SK-N-SH treated with all-trans-retinoic acid at 6 μM for 48 hours (cell line): ENCODE measurements at regions not wholly inside any gene's neighbourhood (a gene's known extent, or its start where the extent isn't known, plus 50 kb on each side); places are given as distances from the start of the nearest gene placed in this dataset.

Experiments used
- ATAC-seq: fragments of 200-7000 bp; cut with Tn5 transposase; 3 replicates; pipeline ENCODE4 v1.9.1; 2020; ENCODE audit warnings: mild to moderate bottlenecking, moderate library complexity
- ARNTL ChIP-seq: fragments of 450-650 bp; formaldehyde crosslinking; IDR thresholded peaks from 2 replicates; pipeline ENCODE4 v1.5.0; 2020; ENCODE audit warnings: low read depth, mild to moderate bottlenecking, moderate library complexity, borderline replicate concordance
- BACH2 ChIP-seq: fragments of 250-450 bp; sonication (Bioruptor Pico); IDR thresholded peaks from 2 replicates; pipeline ENCODE4 v1.9.0; 2021; ENCODE audit warnings: mild to moderate bottlenecking, borderline replicate concordance
- CREB5 ChIP-seq: fragments of 250-450 bp; sonication (Bioruptor Pico); IDR thresholded peaks from 2 replicates; pipeline ENCODE4 v1.5.1; 2020; ENCODE audit warnings: low read depth, mild to moderate bottlenecking, moderate library complexity
- CSDC2 ChIP-seq: fragments of 250-450 bp; sonication (Bioruptor Pico); IDR thresholded peaks from 2 replicates; pipeline ENCODE4 v1.5.0; 2020; ENCODE audit warnings: mild to moderate bottlenecking, moderate library complexity
- CSRNP3 ChIP-seq: fragments of 250-450 bp; sonication (Bioruptor Pico); IDR thresholded peaks from 2 replicates; pipeline ENCODE4 v1.5.1; 2021; ENCODE audit warnings: mild to moderate bottlenecking, moderate library complexity
- ESRRG ChIP-seq: fragments of 250-450 bp; sonication (Bioruptor Pico); IDR thresholded peaks from 2 replicates; pipeline ENCODE4 v1.6.1; 2021; ENCODE audit warnings: mild to moderate bottlenecking
- GLIS3 ChIP-seq: fragments of 250-450 bp; sonication (Bioruptor Pico); IDR thresholded peaks from 2 replicates; pipeline ENCODE4 v1.5.0; 2020; ENCODE audit warnings: mild to moderate bottlenecking, moderate library complexity
- ISL1 ChIP-seq: fragments of 250-450 bp; sonication (Bioruptor Pico); IDR thresholded peaks from 2 replicates; pipeline ENCODE4 v2.1.2; 2022; ENCODE audit warnings: mild to moderate bottlenecking, moderate library complexity
- OSR1 ChIP-seq: fragments of 250-450 bp; sonication (Bioruptor Pico); IDR thresholded peaks from 2 replicates; pipeline ENCODE4 v1.8.0; 2022; ENCODE audit warnings: moderate library complexity, mild to moderate bottlenecking, inconsistent platforms
- PATZ1 ChIP-seq: fragments of 250-450 bp; sonication (Bioruptor Pico); IDR thresholded peaks from 2 replicates; pipeline ENCODE4 v1.8.0; 2020; ENCODE audit warnings: mild to moderate bottlenecking, moderate library complexity, borderline replicate concordance
- POU6F1 ChIP-seq: fragments of 250-450 bp; sonication (Bioruptor Pico); IDR thresholded peaks from 2 replicates; pipeline ENCODE4 v1.8.0; 2021; ENCODE audit warnings: low read depth, mild to moderate bottlenecking, moderate library complexity, borderline replicate concordance
- PPARA ChIP-seq: fragments of 250-450 bp; sonication (Bioruptor Pico); IDR thresholded peaks from 2 replicates; pipeline ENCODE4 v1.5.0; 2020; ENCODE audit warnings: mild to moderate bottlenecking, borderline replicate concordance
- SNAI2 ChIP-seq: fragments of 250-450 bp; sonication (Bioruptor Pico); IDR thresholded peaks from 2 replicates; pipeline ENCODE4 v1.5.0; 2020; ENCODE audit warnings: mild to moderate bottlenecking, moderate library complexity
- TCF4 ChIP-seq: fragments of 250-450 bp; sonication (Bioruptor Pico); IDR thresholded peaks from 2 replicates; pipeline ENCODE4 v1.8.0; 2021; ENCODE audit warnings: mild to moderate bottlenecking, moderate library complexity, borderline replicate concordance
- TOX ChIP-seq: fragments of 250-450 bp; sonication (Bioruptor Pico); IDR thresholded peaks from 2 replicates; pipeline ENCODE4 v1.8.0; 2021; ENCODE audit warnings: mild to moderate bottlenecking, moderate library complexity, borderline replicate concordance
- TSHZ2 ChIP-seq: fragments of 250-450 bp; sonication (Bioruptor Pico); IDR thresholded peaks from 2 replicates; pipeline ENCODE4 v1.5.0; 2020; ENCODE audit warnings: mild to moderate bottlenecking, moderate library complexity
- ZC3H10 ChIP-seq: fragments of 250-450 bp; sonication (Bioruptor Pico); IDR thresholded peaks from 2 replicates; pipeline ENCODE4 v1.5.1; 2021; ENCODE audit warnings: mild to moderate bottlenecking, moderate library complexity
- ZFP3 ChIP-seq: fragments of 250-450 bp; sonication (Bioruptor Pico); IDR thresholded peaks from 2 replicates; pipeline ENCODE4 v1.5.0; 2020; ENCODE audit warnings: mild to moderate bottlenecking, moderate library complexity
- ZFP30 ChIP-seq: fragments of 450-650 bp; formaldehyde crosslinking; IDR thresholded peaks from 2 replicates; pipeline ENCODE4 v1.5.0; 2022; ENCODE audit warnings: mild to moderate bottlenecking, moderate library complexity
- ZNF565 ChIP-seq: fragments of 450-650 bp; formaldehyde crosslinking; conservative IDR thresholded peaks from 2 replicates; pipeline ENCODE4 v1.5.0; 2020; ENCODE audit warnings: low read depth, mild to moderate bottlenecking, moderate library complexity
- ZNF70 ChIP-seq: fragments of 450-650 bp; formaldehyde crosslinking; IDR thresholded peaks from 2 replicates; pipeline ENCODE4 v1.5.0; 2020; ENCODE audit warnings: mild to moderate bottlenecking, moderate library complexity
- ZNF8 ChIP-seq: fragments of 450-650 bp; formaldehyde crosslinking; IDR thresholded peaks from 2 replicates; pipeline ENCODE4 v1.5.0; 2020; ENCODE audit warnings: mild to moderate bottlenecking, moderate library complexity

- TF ChIP-seq ZNF8 (CRISPR knock-in tag) = 0 out of 2 replicates have a peak, but pooled peaks have one; percentile 53
- TF ChIP-seq PPARA (CRISPR knock-in tag) = no peak
- TF ChIP-seq, all 23 proteins: peak for 1
- ATAC-seq = no peak
Observed at GRCh38 chr7:136105191-136105590, 128.0 kb upstream of the MTPN start.

- TF ChIP-seq CREB5 (CRISPR knock-in tag) (no peak), PPARA (CRISPR knock-in tag) (no peak), ARNTL (no peak), ZFP30 (CRISPR knock-in tag) (no peak), CSDC2 (CRISPR knock-in tag) (no peak), GLIS3 (CRISPR knock-in tag) (no peak), CSRNP3 (CRISPR knock-in tag) (no peak), PATZ1 (CRISPR knock-in tag) (no peak), ESRRG (CRISPR knock-in tag) (no peak), OSR1 (CRISPR knock-in tag) (no peak), SNAI2 (CRISPR knock-in tag) (no peak)
- ATAC-seq = no peak
Observed at GRCh38 chr7:136104269-136104603, 127.1 kb upstream of the MTPN start.

- TF ChIP-seq ZNF70 (CRISPR knock-in tag) (no peak), TCF4 (CRISPR knock-in tag) (no peak), PATZ1 (CRISPR knock-in tag) (no peak), TSHZ2 (CRISPR knock-in tag) (no peak), CSDC2 (CRISPR knock-in tag) (no peak), ZC3H10 (no peak), ARNTL (no peak), ZNF565 (CRISPR knock-in tag) (no peak), ESRRG (CRISPR knock-in tag) (no peak), BACH2 (no peak), CREB5 (CRISPR knock-in tag) (no peak), PPARA (CRISPR knock-in tag) (no peak), ISL1 (CRISPR knock-in tag) (no peak), CSRNP3 (CRISPR knock-in tag) (no peak), SNAI2 (CRISPR knock-in tag) (no peak), OSR1 (CRISPR knock-in tag) (no peak), POU6F1 (CRISPR knock-in tag) (no peak), ZFP3 (CRISPR knock-in tag) (no peak), GLIS3 (CRISPR knock-in tag) (no peak), TOX (CRISPR knock-in tag) (no peak)
- ATAC-seq = no peak
Observed at GRCh38 chr7:136103545-136104268, 126.5 kb upstream of the MTPN start.
